ENCODE measurements at regions not wholly inside any gene's neighbourhood (a gene's known extent, or its start where the extent isn't known, plus 50 kb on each side); places are given as distances from the start of the nearest gene placed in this dataset.

DNA sequence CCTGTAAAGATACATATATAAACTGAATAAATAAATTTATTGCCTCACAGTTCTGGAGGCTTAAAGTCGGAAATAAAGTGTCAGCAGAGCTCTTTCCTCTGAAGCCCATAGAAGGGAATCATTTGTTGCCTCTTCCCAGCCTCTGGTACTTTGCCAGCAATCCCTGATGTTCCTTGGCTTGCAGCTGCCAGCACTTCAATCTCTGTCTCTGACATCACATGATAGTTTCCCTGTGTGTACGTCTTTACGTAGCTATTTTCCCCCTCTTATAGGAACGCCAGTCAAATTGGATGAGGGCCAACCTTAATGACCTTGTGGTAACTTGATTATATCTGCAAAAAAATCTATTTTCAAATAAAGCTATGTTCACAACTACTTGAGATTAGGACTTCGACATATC, 250.9 kb downstream of the LIG4 start:
- intact Hi-C loops (cut with micrococcal nuclease; ENCODE audit: unreplicated experiment): no loop called here
- POLR2A ChIA-PET (ENCODE audit: low non-redundant PET): no interaction called here
- no peak for TF ChIP-seq EZH2 (IDR thresholded peaks at IDR 0.05; ENCODE audit: borderline replicate concordance, low read depth, low read length, poor library complexity, severe bottlenecking)
- TF ChIP-seq, protein P1, sequence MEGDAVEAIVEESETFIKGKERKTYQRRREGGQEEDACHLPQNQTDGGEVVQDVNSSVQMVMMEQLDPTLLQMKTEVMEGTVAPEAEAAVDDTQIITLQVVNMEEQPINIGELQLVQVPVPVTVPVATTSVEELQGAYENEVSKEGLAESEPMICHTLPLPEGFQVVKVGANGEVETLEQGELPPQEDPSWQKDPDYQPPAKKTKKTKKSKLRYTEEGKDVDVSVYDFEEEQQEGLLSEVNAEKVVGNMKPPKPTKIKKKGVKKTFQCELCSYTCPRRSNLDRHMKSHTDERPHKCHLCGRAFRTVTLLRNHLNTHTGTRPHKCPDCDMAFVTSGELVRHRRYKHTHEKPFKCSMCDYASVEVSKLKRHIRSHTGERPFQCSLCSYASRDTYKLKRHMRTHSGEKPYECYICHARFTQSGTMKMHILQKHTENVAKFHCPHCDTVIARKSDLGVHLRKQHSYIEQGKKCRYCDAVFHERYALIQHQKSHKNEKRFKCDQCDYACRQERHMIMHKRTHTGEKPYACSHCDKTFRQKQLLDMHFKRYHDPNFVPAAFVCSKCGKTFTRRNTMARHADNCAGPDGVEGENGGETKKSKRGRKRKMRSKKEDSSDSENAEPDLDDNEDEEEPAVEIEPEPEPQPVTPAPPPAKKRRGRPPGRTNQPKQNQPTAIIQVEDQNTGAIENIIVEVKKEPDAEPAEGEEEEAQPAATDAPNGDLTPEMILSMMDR (conservative IDR thresholded peaks at IDR 0.05; ENCODE audit: low read depth, low read length): no peak
- no TSS peak for BruUV-seq (replicated peaks)
- Histone ChIP-seq H3K9me3 (ENCODE audit: low read depth, low read length, poor library complexity, severe bottlenecking) (peaks cover 2% of the 10 kb centered on the region), H3K36me3 (ENCODE audit: insufficient read depth, low read length, poor library complexity, severe bottlenecking) (no peaks in the 10 kb centered on the region), H3K4me3 (ENCODE audit: low read depth, low read length, poor library complexity, severe bottlenecking) (no peak overlapping the region), H3K4me1 (ENCODE audit: insufficient read depth, low read length, poor library complexity, severe bottlenecking) (peaks cover 8% of the 10 kb centered on the region), H3K27me3 (replicated peaks; ENCODE audit: insufficient read depth, low read depth, low read length, poor library complexity) (no peaks in the 10 kb centered on the region), H3K27ac (ENCODE audit: low read depth, low read length, poor library complexity, severe bottlenecking) (no peak overlapping the region)
- peak; percentile 19 for DNase-seq (ENCODE audit: low spot score)
- CTCF ChIA-PET: no interaction called here

DNA sequence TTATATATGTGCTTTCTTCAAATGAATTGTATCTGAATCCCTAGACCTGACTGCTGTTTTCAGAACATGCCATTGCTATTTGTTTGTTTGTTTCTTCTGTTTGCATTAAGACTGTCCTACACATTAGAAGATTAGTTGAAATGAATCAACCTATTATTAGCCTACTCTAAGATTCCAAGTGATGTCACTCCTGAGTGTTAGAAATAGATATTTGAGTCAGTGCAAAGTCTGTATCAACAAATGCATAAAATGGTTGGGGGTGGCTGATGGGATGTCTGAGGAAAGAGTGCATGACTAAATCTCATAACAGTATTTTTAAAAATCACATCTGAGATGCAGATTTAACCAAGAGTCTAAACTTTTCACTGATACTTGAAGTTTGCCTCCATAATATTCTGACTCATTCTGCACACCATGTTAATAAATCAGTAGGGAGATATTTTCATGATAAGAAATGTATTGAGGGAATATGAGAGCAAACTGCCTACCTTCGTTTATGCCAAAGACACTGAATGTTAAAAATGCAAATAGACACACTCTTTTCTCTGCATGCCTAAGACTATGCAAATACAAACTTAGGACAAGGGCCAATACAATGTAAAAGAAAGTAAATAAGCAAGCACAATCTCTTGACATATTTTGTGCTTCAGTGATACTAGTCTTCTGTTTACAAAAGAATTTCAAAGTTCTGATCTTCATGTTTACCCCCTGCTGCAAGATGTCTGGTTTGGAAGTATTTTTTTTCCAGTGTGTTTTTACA, 253.3 kb downstream of the LIG4 start:
- TF ChIP-seq, protein P1 (conservative IDR thresholded peaks at IDR 0.05; ENCODE audit: low read depth, low read length): no peak
- TF ChIP-seq EZH2 (IDR thresholded peaks at IDR 0.05; ENCODE audit: borderline replicate concordance, low read depth, low read length, poor library complexity, severe bottlenecking): no peak
- BruUV-seq (replicated peaks): no TSS peak
- ChIA-PET CTCF (no interaction called here), POLR2A (ENCODE audit: low non-redundant PET) (no interaction called here)
- intact Hi-C loops (cut with micrococcal nuclease; ENCODE audit: unreplicated experiment): no loop called here
- Histone ChIP-seq H3K27me3 (replicated peaks; ENCODE audit: insufficient read depth, low read depth, low read length, poor library complexity) (no peaks in the 10 kb centered on the region), H3K36me3 (ENCODE audit: insufficient read depth, low read length, poor library complexity, severe bottlenecking) (no peaks in the 10 kb centered on the region), H3K9me3 (ENCODE audit: low read depth, low read length, poor library complexity, severe bottlenecking) (peaks cover 2% of the 10 kb centered on the region), H3K4me3 (ENCODE audit: low read depth, low read length, poor library complexity, severe bottlenecking) (no peak overlapping the region), H3K4me1 (ENCODE audit: insufficient read depth, low read length, poor library complexity, severe bottlenecking) (peaks cover 8% of the 10 kb centered on the region), H3K27ac (ENCODE audit: low read depth, low read length, poor library complexity, severe bottlenecking) (no peak overlapping the region)
- no peak for DNase-seq (ENCODE audit: low spot score)

DNA sequence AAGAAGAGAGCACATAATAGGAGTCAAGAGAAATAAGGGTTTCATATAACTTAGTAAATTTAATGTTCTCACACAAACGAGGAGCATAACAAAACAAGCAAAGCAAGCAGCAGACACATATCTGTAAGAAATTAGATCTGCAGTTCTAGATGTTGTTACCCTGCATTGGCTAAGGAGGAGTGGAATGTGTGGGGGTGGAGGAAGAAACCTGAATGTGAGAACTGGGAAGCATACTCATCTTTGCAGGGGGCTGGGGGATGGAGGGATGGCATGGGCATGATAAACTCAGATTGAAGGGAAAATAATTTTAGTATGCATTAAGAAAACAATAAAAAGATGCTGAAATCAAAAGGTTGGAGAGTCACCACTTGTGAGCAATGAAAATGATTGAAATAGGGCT, 255.0 kb downstream of the LIG4 start:
- H3K36me3 ChIP-seq (ENCODE audit: insufficient read depth, low read length, poor library complexity, severe bottlenecking): no peaks in the 10 kb centered on the region
- H3K4me3 ChIP-seq (ENCODE audit: low read depth, low read length, poor library complexity, severe bottlenecking): no peak overlapping the region
- BruUV-seq (replicated peaks): no TSS peak
- H3K4me1 ChIP-seq (ENCODE audit: insufficient read depth, low read length, poor library complexity, severe bottlenecking): peaks cover 8% of the 10 kb centered on the region
- ChIA-PET CTCF (interaction anchor here (0.6 kb wide), 1 partner anchor 56 kb away, joined by 3 read pairs; no protein-coding TSS in a partner anchor), POLR2A (ENCODE audit: low non-redundant PET) (no interaction called here)
- H3K27me3 ChIP-seq (replicated peaks; ENCODE audit: insufficient read depth, low read depth, low read length, poor library complexity): no peaks in the 10 kb centered on the region
- no peaks in the 10 kb centered on the region for H3K9me3 ChIP-seq (ENCODE audit: low read depth, low read length, poor library complexity, severe bottlenecking)
- H3K27ac ChIP-seq (ENCODE audit: low read depth, low read length, poor library complexity, severe bottlenecking): no peak overlapping the region
- TF ChIP-seq, protein P1 (conservative IDR thresholded peaks at IDR 0.05; ENCODE audit: low read depth, low read length): no peak
- TF ChIP-seq EZH2 (IDR thresholded peaks at IDR 0.05; ENCODE audit: borderline replicate concordance, low read depth, low read length, poor library complexity, severe bottlenecking): no peak
- no peak for DNase-seq (ENCODE audit: low spot score)
- intact Hi-C loops (cut with micrococcal nuclease; ENCODE audit: unreplicated experiment): no loop called here

Data from A673 (cell line).